ENCODE measurements at regions not wholly inside any gene's neighbourhood (a gene's known extent, or its start where the extent isn't known, plus 50 kb on each side); places are given as distances from the start of the nearest gene placed in this dataset.

- no peak overlapping the region for H3K9ac ChIP-seq (ENCODE audit: low read length)
- no peaks in the 10 kb centered on the region for H4K20me1 ChIP-seq (ENCODE audit: insufficient read depth)
- H3K36me3 ChIP-seq (ENCODE audit: insufficient read depth, low read length): no peaks in the 10 kb centered on the region
- no peaks in the 10 kb centered on the region for H3K9me2 ChIP-seq (ENCODE audit: insufficient read depth, low read length)
- peaks cover 3% of the 10 kb centered on the region for H3F3A ChIP-seq (ENCODE audit: insufficient read depth, low read length, poor library complexity, severe bottlenecking)
- H2AFZ ChIP-seq (ENCODE audit: low read depth, low read length): no peak overlapping the region
- no peak overlapping the region for H3K27ac ChIP-seq (ENCODE audit: low read length)
- H3K9me3 ChIP-seq (ENCODE audit: low read length): no peaks in the 10 kb centered on the region
- H3K79me2 ChIP-seq (replicated peaks; ENCODE audit: insufficient read depth, low read length): no peaks in the 10 kb centered on the region
- TF ChIP-seq REST (IDR thresholded peaks at IDR 0.05; ENCODE audit: borderline replicate concordance): no peak
- TF ChIP-seq EZH2 (IDR thresholded peaks at IDR 0.05; ENCODE audit: borderline replicate concordance, insufficient read depth, low read length, poor library complexity, severe bottlenecking): no peak
- TF ChIP-seq POLR2AphosphoS5 (IDR thresholded peaks at IDR 0.05): no peak
- no peak for TF ChIP-seq CTCF (IDR thresholded peaks at IDR 0.05; ENCODE audit: poor library complexity, severe bottlenecking)
- no peak for TF ChIP-seq EP300 (conservative IDR thresholded peaks at IDR 0.05; ENCODE audit: poor library complexity, severe bottlenecking)
- no peak for TF ChIP-seq MXI1 (conservative IDR thresholded peaks at IDR 0.05; ENCODE audit: poor library complexity, severe bottlenecking)
- TF ChIP-seq RAD21 (conservative IDR thresholded peaks at IDR 0.05): no peak
- TF ChIP-seq TAF1 (IDR thresholded peaks at IDR 0.05; ENCODE audit: low read depth): no peak
- no peak for TF ChIP-seq SMC3 (conservative IDR thresholded peaks at IDR 0.05; ENCODE audit: poor library complexity)
- H3K27me3 ChIP-seq (ENCODE audit: insufficient read depth, low read depth, low read length): no peaks in the 10 kb centered on the region
- no peak overlapping the region for H3K4me2 ChIP-seq (ENCODE audit: low read length)
- H3K4me3 ChIP-seq (ENCODE audit: low read length): no peak overlapping the region
These were observed 354.8 kb downstream of the ENC1 start for GRCh38 chr5:74285675-74286280.

GRCh38 chr5:74282490-74282889 is 358.0 kb downstream of the ENC1 start:
- H3F3A ChIP-seq (ENCODE audit: insufficient read depth, low read length, poor library complexity, severe bottlenecking): peaks cover 3% of the 10 kb centered on the region
- TF ChIP-seq POLR2AphosphoS5 (IDR thresholded peaks at IDR 0.05) (no peak), EP300 (conservative IDR thresholded peaks at IDR 0.05; ENCODE audit: poor library complexity, severe bottlenecking) (no peak), CTCF (IDR thresholded peaks at IDR 0.05; ENCODE audit: poor library complexity, severe bottlenecking) (no peak), RAD21 (conservative IDR thresholded peaks at IDR 0.05) (no peak)
- no peaks in the 10 kb centered on the region for H3K9me3 ChIP-seq (ENCODE audit: low read length)
- H3K36me3 ChIP-seq (ENCODE audit: insufficient read depth, low read length): no peaks in the 10 kb centered on the region
- no peak overlapping the region for H3K9ac ChIP-seq (ENCODE audit: low read length)
- no peaks in the 10 kb centered on the region for H4K20me1 ChIP-seq (ENCODE audit: insufficient read depth)
- no peak overlapping the region for H3K4me3 ChIP-seq (ENCODE audit: low read length)
- no peak overlapping the region for H3K27ac ChIP-seq (ENCODE audit: low read length)
- H3K4me2 ChIP-seq (ENCODE audit: low read length): no peak overlapping the region
- H3K79me2 ChIP-seq (replicated peaks; ENCODE audit: insufficient read depth, low read length): no peaks in the 10 kb centered on the region
- no peaks in the 10 kb centered on the region for H3K9me2 ChIP-seq (ENCODE audit: insufficient read depth, low read length)
- no peaks in the 10 kb centered on the region for H3K27me3 ChIP-seq (ENCODE audit: insufficient read depth, low read depth, low read length)
- H2AFZ ChIP-seq (ENCODE audit: low read depth, low read length): no peak overlapping the region
